ENCODE measurements at regions not wholly inside any gene's neighbourhood (a gene's known extent, or its start where the extent isn't known, plus 50 kb on each side); places are given as distances from the start of the nearest gene placed in this dataset.

- no peak overlapping the region for H3K27ac ChIP-seq (ENCODE audit: low read depth)
- no peak overlapping the region for H3K4me3 ChIP-seq (ENCODE audit: low read depth, low read length)
- no peaks in the 10 kb centered on the region for H3K36me3 ChIP-seq (ENCODE audit: insufficient read depth)
- WGBS, result 96% methylated on average over 8 of the region's 8 CpGs
- no peaks in the 10 kb centered on the region for H3K4me1 ChIP-seq (ENCODE audit: insufficient read depth)
- no peak for DNase-seq (ENCODE audit: extremely low spot score)
Observed at GRCh38 chr4:152104356-152104755, 343.5 kb upstream of the GATB start.

- DNase-seq (ENCODE audit: extremely low spot score), result no peak
- H3K27ac ChIP-seq (ENCODE audit: low read depth), result no peak overlapping the region
- 85% methylated on average over 8 of the region's 8 CpGs for WGBS
- no peaks in the 10 kb centered on the region for H3K4me1 ChIP-seq (ENCODE audit: insufficient read depth)
- no peaks in the 10 kb centered on the region for H3K36me3 ChIP-seq (ENCODE audit: insufficient read depth)
- no peak overlapping the region for H3K4me3 ChIP-seq (ENCODE audit: low read depth, low read length)
Observed at GRCh38 chr4:152103181-152103901, 342.5 kb upstream of the GATB start.

- H3K4me3 ChIP-seq (ENCODE audit: low read depth, low read length), result no peak overlapping the region
- no peaks in the 10 kb centered on the region for H3K4me1 ChIP-seq (ENCODE audit: insufficient read depth)
- no peak overlapping the region for H3K27ac ChIP-seq (ENCODE audit: low read depth)
- no peaks in the 10 kb centered on the region for H3K36me3 ChIP-seq (ENCODE audit: insufficient read depth)
- WGBS, result 88% methylated on average over 5 of the region's 5 CpGs
- DNase-seq (ENCODE audit: extremely low spot score), result no peak
Observed at GRCh38 chr4:152102436-152103000, 341.7 kb upstream of the GATB start.

GRCh38 chr4:152101556-152102435, 341.0 kb upstream of the GATB start:
- 76% methylated on average over 8 of the region's 8 CpGs for WGBS
- DNase-seq (ENCODE audit: extremely low spot score), result no peak

DNA sequence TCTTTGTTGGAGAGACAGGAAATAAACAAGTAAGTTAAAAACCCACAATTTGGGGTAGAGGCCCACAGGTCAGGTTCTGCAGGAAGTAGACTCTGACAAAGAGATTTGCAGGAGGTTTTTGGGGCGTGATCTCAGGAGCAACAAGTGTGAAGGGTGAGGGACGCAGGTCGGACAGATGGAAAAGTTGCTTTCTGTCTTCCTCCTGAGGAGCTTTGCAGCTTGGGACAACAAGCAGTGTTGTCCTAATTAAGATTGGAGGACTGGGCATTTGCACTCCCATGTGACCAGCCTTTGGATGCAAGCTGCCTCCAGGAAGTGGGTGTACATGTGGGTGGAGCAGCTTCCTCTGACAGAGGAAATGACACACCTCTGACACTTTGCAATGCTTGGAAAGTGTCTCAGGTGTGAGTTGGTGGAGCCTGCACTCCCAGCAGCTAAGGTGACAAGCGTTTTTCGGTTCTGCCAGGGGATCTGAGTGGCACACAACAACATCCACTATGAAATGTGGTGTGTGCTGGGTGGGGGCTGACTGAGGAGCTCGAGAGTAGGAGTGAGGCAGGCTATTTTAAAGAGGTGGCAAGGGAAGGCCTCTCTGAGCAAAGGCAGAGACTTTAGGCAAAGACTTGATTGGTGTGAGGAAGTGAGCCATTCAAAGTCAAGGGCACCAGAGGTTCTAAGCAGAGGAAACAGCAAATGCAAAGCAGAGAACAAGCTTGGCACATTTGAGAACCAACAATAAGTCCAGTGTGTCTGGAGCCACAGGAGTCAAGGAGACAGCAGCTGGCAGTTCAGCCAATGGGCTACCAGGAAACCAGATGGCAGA, 339.8 kb upstream of the GATB start:
- Histone ChIP-seq H3K4me1 (ENCODE audit: insufficient read depth) (no peaks in the 10 kb centered on the region), H3K36me3 (ENCODE audit: insufficient read depth) (no peaks in the 10 kb centered on the region), H3K27ac (ENCODE audit: low read depth) (no peak overlapping the region), H3K4me3 (ENCODE audit: low read depth, low read length) (no peak overlapping the region)
- 87% methylated on average over 6 of the region's 6 CpGs for WGBS
- no peak for DNase-seq (ENCODE audit: extremely low spot score)

More at GRCh38 chr4:152101556-152102435, 341.0 kb upstream of the GATB start:
- no peak overlapping the region for H3K4me3 ChIP-seq (ENCODE audit: low read depth, low read length)
- no peaks in the 10 kb centered on the region for H3K4me1 ChIP-seq (ENCODE audit: insufficient read depth)
- no peak overlapping the region for H3K27ac ChIP-seq (ENCODE audit: low read depth)
- no peaks in the 10 kb centered on the region for H3K36me3 ChIP-seq (ENCODE audit: insufficient read depth)

GRCh38 chr4:152099981-152100378, 339.2 kb upstream of the GATB start:
- DNase-seq (ENCODE audit: extremely low spot score), result no peak
- Histone ChIP-seq H3K27ac (ENCODE audit: low read depth) (no peak overlapping the region), H3K36me3 (ENCODE audit: insufficient read depth) (no peaks in the 10 kb centered on the region), H3K4me3 (ENCODE audit: low read depth, low read length) (no peak overlapping the region), H3K4me1 (ENCODE audit: insufficient read depth) (no peaks in the 10 kb centered on the region)
- 92% methylated on average over 7 of the region's 7 CpGs for WGBS

DNA sequence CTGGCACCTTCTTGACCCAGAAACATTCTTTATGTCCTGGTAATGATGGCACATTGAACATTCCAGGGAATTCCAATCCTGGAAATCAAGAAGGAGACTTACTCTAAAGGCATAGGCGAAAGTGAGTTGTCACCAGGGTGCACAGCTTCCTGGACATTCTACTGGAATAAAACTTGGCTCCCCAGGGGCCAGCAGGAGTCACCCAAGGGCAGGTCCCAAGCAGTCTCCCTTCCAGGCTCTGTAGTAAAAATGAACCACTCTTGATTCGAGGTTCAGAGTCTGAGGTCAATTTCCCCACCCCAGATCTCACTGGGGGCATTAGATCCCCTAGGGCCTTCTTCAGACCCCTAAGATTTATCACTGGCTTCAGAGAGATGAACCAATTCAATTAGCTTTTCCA, 338.7 kb upstream of the GATB start:
- no peaks in the 10 kb centered on the region for H3K36me3 ChIP-seq (ENCODE audit: insufficient read depth)
- WGBS, result 91% methylated on average over 2 of the region's 2 CpGs
- no peak overlapping the region for H3K4me3 ChIP-seq (ENCODE audit: low read depth, low read length)
- no peaks in the 10 kb centered on the region for H3K4me1 ChIP-seq (ENCODE audit: insufficient read depth)
- no peak for DNase-seq (ENCODE audit: extremely low spot score)
- no peak overlapping the region for H3K27ac ChIP-seq (ENCODE audit: low read depth)

GRCh38 chr4:152099061-152099425, 338.2 kb upstream of the GATB start:
- DNase-seq (ENCODE audit: extremely low spot score), result no peak
- H3K27ac ChIP-seq (ENCODE audit: low read depth), result no peak overlapping the region
- H3K4me1 ChIP-seq (ENCODE audit: insufficient read depth), result no peaks in the 10 kb centered on the region
- no peak overlapping the region for H3K4me3 ChIP-seq (ENCODE audit: low read depth, low read length)
- no peaks in the 10 kb centered on the region for H3K36me3 ChIP-seq (ENCODE audit: insufficient read depth)
- 96% methylated on average over 6 of the region's 6 CpGs for WGBS

- Histone ChIP-seq H3K4me1 (ENCODE audit: insufficient read depth) (no peaks in the 10 kb centered on the region), H3K4me3 (ENCODE audit: low read depth, low read length) (no peak overlapping the region), H3K27ac (ENCODE audit: low read depth) (no peak overlapping the region), H3K36me3 (ENCODE audit: insufficient read depth) (no peaks in the 10 kb centered on the region)
- 97% methylated on average over 8 of the region's 8 CpGs for WGBS
- no peak for DNase-seq (ENCODE audit: extremely low spot score)
Observed at GRCh38 chr4:152098365-152099060, 337.7 kb upstream of the GATB start.

- no peaks in the 10 kb centered on the region for H3K36me3 ChIP-seq (ENCODE audit: insufficient read depth)
- H3K4me3 ChIP-seq (ENCODE audit: low read depth, low read length), result no peak overlapping the region
- DNase-seq (ENCODE audit: extremely low spot score), result no peak
- no peak overlapping the region for H3K27ac ChIP-seq (ENCODE audit: low read depth)
- WGBS, result 97% methylated on average over 3 of the region's 3 CpGs
- no peaks in the 10 kb centered on the region for H3K4me1 ChIP-seq (ENCODE audit: insufficient read depth)
Observed at GRCh38 chr4:152097371-152097770, 336.6 kb upstream of the GATB start.

DNA sequence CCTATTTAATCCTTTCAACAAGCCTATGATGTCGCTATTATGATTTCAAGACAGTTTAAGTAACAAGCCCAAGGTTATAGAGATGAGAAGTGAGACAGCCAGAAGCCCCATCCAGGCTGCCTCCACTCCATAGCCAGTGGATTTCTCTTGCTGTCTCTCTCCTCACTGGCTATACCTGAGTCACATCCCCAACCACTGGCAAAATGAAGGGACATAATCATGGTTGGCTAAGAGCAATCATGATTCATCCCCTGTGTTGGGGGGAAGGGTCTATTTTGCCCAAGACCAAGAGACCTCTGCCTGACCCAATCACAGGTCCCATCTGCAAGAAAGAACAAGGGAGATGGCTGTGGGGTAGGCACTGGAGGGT, 334.9 kb upstream of the GATB start:
- 50% methylated on average over 1 of the region's 1 CpG for WGBS
- H3K36me3 ChIP-seq (ENCODE audit: insufficient read depth), result no peaks in the 10 kb centered on the region
- H3K4me3 ChIP-seq (ENCODE audit: low read depth, low read length), result no peak overlapping the region
- H3K4me1 ChIP-seq (ENCODE audit: insufficient read depth), result no peaks in the 10 kb centered on the region
- no peak overlapping the region for H3K27ac ChIP-seq (ENCODE audit: low read depth)
- DNase-seq (ENCODE audit: extremely low spot score), result no peak

DNA sequence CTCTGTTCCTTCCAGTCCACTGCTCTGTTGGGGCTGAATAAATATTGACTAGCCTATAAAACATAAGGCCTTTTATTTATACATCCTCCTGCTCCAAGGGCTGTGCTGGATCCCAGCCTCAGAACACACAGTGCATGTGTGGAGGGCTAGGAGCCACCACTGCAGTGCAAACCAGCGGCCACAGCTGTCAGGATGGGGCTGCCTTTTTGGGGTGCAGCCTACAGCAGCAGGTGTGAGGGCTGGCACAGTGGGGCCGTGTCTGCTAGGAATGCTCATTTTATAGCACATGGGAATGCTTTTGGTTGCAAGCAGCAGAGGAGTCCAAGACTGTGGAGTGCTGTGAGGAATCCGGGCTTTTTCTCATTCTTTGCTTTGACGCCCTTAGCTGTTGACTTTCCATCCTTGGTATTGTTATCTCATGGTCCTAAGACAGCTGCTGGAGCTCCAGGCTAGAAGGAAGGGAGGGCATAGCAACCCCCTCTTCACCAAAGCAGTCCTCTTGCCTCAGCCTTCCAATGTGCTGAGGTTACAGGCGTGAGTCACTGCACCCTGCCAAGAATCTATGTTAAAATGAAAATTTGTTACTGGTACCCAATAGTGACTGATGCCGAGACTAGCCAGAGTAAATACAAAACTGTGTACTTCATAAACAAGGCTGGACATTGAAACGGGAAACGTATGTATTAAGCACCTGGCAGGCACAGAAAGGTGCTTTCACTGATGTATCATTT, 334.3 kb upstream of the GATB start:
- no peak for DNase-seq (ENCODE audit: extremely low spot score)
- Histone ChIP-seq H3K4me1 (ENCODE audit: insufficient read depth) (no peaks in the 10 kb centered on the region), H3K36me3 (ENCODE audit: insufficient read depth) (no peaks in the 10 kb centered on the region), H3K27ac (ENCODE audit: low read depth) (no peak overlapping the region), H3K4me3 (ENCODE audit: low read depth, low read length) (no peak overlapping the region)
- WGBS, result 26% methylated on average over 8 of the region's 8 CpGs

All from urinary bladder (tissue), 3 donors.